Activated naive CD4-positive, alpha-beta T cell treated with anti-CD3 and anti-CD28 coated beads, Interleukin-2, amount 50 U/mL, for 72 hours (primary cell): ENCODE measurements at regions not wholly inside any gene's neighbourhood (a gene's known extent, or its start where the extent isn't known, plus 50 kb on each side); places are given as distances from the start of the nearest gene placed in this dataset.
"Not testable (repeated sequence)": the region's sequence is repeated elsewhere in the genome, so short reads cannot be mapped to it uniquely, and the experiment has no call there.

Experiments
- ATAC-seq, 2 donors: fragments of 150-1000 bp; cut with Tn5 transposase; 2 replicates each; pipeline ENCODE4 v1.10.0; 2021; ENCODE audit warnings: mild to moderate bottlenecking in 2 of 2, moderate library complexity in 2 of 2
- DNase-seq, 2 donors: peaks; one replicate each; pipeline ENCODE4 v3.0.0; 2021 to 2022; ENCODE audit warnings: low spot score in 2 of 2
- H3K27ac Mint-ChIP-seq, 2 donors: one replicate each; pipeline ENCODE4 v1.8.0; 2022; ENCODE audit warnings: mild to moderate bottlenecking in 2 of 2, mixed read lengths in 2 of 2
- H3K36me3 Mint-ChIP-seq, 2 donors: one replicate each; pipeline ENCODE4 v1.8.0; 2022; ENCODE audit warnings: mixed read lengths in 2 of 2
- H3K9me3 Mint-ChIP-seq, 2 donors: one replicate each; pipeline ENCODE4 v1.8.0; 2022; ENCODE audit warnings: mixed read lengths in 2 of 2

- Mint-ChIP-seq H3K9me3 (no peaks in the 10 kb centered on the region), H3K27ac (no peak overlapping the region), H3K36me3 (no peaks in the 10 kb centered on the region)
- DNase-seq (no peak), ATAC-seq (no peak)
Observed at GRCh38 chr13:112254061-112254818, 121.9 kb upstream of the SPACA7 start.

- Mint-ChIP-seq H3K9me3 (no peaks in the 10 kb centered on the region), H3K27ac (no peak overlapping the region), H3K36me3 (no peaks in the 10 kb centered on the region)
- no peak for DNase-seq
- ATAC-seq, result no peak
Observed at GRCh38 chr13:112254900-112255299, 121.3 kb upstream of the SPACA7 start.

GRCh38 chr13:112255550-112256120 is 120.5 kb upstream of the SPACA7 start:
- no peak overlapping the region for H3K27ac Mint-ChIP-seq
- no peaks in the 10 kb centered on the region for H3K36me3 Mint-ChIP-seq
- H3K9me3 Mint-ChIP-seq, result no peaks in the 10 kb centered on the region
- no peak for DNase-seq
- ATAC-seq, result no peak

GRCh38 chr13:112256716-112257494 is 119.2 kb upstream of the SPACA7 start:
- ATAC-seq (no peak), DNase-seq (no peak)
- Mint-ChIP-seq H3K9me3 (no peaks in the 10 kb centered on the region), H3K36me3 (no peaks in the 10 kb centered on the region), H3K27ac (no peak overlapping the region)

- ATAC-seq, result no peak
- no peak for DNase-seq
- H3K9me3 Mint-ChIP-seq, result no peaks in the 10 kb centered on the region
- H3K27ac Mint-ChIP-seq, result no peak overlapping the region
- no peaks in the 10 kb centered on the region for H3K36me3 Mint-ChIP-seq
Observed at GRCh38 chr13:112259511-112259910, 116.6 kb upstream of the SPACA7 start.

GRCh38 chr13:112260108-112261055 is 115.8 kb upstream of the SPACA7 start:
- Mint-ChIP-seq H3K27ac (no peak overlapping the region), H3K36me3 (no peaks in the 10 kb centered on the region), H3K9me3 (no peaks in the 10 kb centered on the region)
- ATAC-seq (no peak), DNase-seq (no peak)

- H3K27ac Mint-ChIP-seq, result no peak overlapping the region
- ATAC-seq (no peak), DNase-seq (no peak)
Observed at GRCh38 chr13:112261924-112262323, 114.2 kb upstream of the SPACA7 start.

GRCh38 chr13:112263152-112263551 is 113.0 kb upstream of the SPACA7 start:
- no peaks in the 10 kb centered on the region for H3K36me3 Mint-ChIP-seq
- ATAC-seq, result no peak
- no peaks in the 10 kb centered on the region for H3K9me3 Mint-ChIP-seq
- DNase-seq, result no peak
- no peak overlapping the region for H3K27ac Mint-ChIP-seq

More at GRCh38 chr13:112261924-112262323, 114.2 kb upstream of the SPACA7 start:
- Mint-ChIP-seq H3K36me3 (no peaks in the 10 kb centered on the region), H3K9me3 (no peaks in the 10 kb centered on the region)

GRCh38 chr13:112267660-112268059 is 108.5 kb upstream of the SPACA7 start:
- DNase-seq (no peak), ATAC-seq (no peak)
- no peak overlapping the region for H3K27ac Mint-ChIP-seq
- H3K36me3 Mint-ChIP-seq, result no peaks in the 10 kb centered on the region
- H3K9me3 Mint-ChIP-seq, result no peaks in the 10 kb centered on the region

- DNase-seq (no peak), ATAC-seq (no peak)
- no peaks in the 10 kb centered on the region for H3K9me3 Mint-ChIP-seq
- no peaks in the 10 kb centered on the region for H3K36me3 Mint-ChIP-seq
- H3K27ac Mint-ChIP-seq, result no peak overlapping the region
Observed at GRCh38 chr13:112270951-112271350, 105.2 kb upstream of the SPACA7 start.

GRCh38 chr13:112286733-112287132 is 89.4 kb upstream of the SPACA7 start:
- not testable (repeated sequence) for ATAC-seq, H3K36me3 Mint-ChIP-seq, H3K9me3 Mint-ChIP-seq, H3K27ac Mint-ChIP-seq, DNase-seq

GRCh38 chr13:112320303-112320702 is 55.9 kb upstream of the SPACA7 start:
- Mint-ChIP-seq H3K27ac (no peak overlapping the region), H3K9me3 (peaks cover 0 to 10% of the 10 kb centered on the region in 2 donors), H3K36me3 (peaks cover 0 to 8% of the 10 kb centered on the region in 2 donors)
- DNase-seq, result no peak
- no peak for ATAC-seq

GRCh38 chr13:112322557-112322956 is 53.6 kb upstream of the SPACA7 start:
- Mint-ChIP-seq H3K36me3 (no peaks in the 10 kb centered on the region), H3K9me3 (no peaks in the 10 kb centered on the region), H3K27ac (no peak overlapping the region)
- no peak for DNase-seq
- ATAC-seq, result no peak

GRCh38 chr13:112324116-112324515 is 52.0 kb upstream of the SPACA7 start:
- H3K9me3 Mint-ChIP-seq, result no peaks in the 10 kb centered on the region
- H3K36me3 Mint-ChIP-seq, result no peaks in the 10 kb centered on the region
- DNase-seq, result no peak
- no peak for ATAC-seq
- H3K27ac Mint-ChIP-seq, result no peak overlapping the region

- H3K9me3 Mint-ChIP-seq, result no peaks in the 10 kb centered on the region
- H3K27ac Mint-ChIP-seq, result no peak overlapping the region
- no peaks in the 10 kb centered on the region for H3K36me3 Mint-ChIP-seq
- DNase-seq (no peak), ATAC-seq (no peak)
Observed at GRCh38 chr13:112325142-112325808, 50.9 kb upstream of the SPACA7 start.
